C4-2B (cell line): ENCODE measurements at regions not wholly inside any gene's neighbourhood (a gene's known extent, or its start where the extent isn't known, plus 50 kb on each side); places are given as distances from the start of the nearest gene placed in this dataset.

Experiments used
- H3K27ac ChIP-seq: fragments of 450-650 bp; 2 replicates; pipeline ENCODE4 v1.5.1; 2017
- ZFX ChIP-seq: fragments of 450-650 bp; IDR thresholded peaks from 2 replicates; pipeline ENCODE4 v1.6.1; 2017
- TF ChIP-seq, protein P1 (sequence below): fragments of 450-650 bp; conservative IDR thresholded peaks from 2 replicates; pipeline ENCODE4 v1.5.1; 2017; ENCODE audit warnings: mild to moderate bottlenecking

DNA sequence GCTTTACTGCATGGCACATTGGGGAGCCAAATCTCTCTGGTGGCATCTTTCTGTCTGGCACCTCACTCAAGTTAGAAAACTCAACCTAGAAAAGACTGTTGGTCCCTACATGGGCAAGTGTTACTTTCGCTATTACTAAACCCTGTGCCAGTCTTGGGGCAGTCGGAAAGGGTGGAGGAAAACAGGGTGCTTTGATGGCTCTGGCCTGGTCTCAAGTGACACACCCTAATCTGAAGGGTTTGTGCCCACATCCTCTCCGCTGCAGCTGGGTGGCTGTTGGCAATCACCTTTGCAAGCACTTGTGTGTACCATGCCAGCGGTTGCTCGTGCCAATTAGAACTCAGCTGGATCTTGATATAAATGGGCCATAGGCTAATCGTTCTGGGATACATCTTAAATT lies 159.8 kb upstream of the ITGB1 start:
- no peak overlapping the region for H3K27ac ChIP-seq

DNA sequence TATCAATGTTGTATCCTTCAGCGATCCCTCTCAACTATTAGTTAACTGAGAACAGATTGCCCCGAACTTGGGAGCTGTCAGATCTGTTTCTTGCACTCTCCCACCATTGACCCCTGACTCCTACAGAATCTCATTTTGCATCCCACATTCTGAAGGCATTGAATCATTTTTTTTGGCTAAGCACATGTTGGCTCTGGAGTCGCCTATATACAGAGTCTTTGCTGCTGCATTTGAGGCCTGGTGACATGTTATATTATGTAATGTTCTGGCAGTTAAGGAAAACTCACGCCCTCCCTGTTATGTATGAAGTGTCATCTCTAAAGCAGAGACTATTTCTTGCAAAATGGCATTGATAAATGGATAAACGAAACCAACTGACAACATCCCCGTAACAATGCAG lies 159.2 kb upstream of the ITGB1 start:
- H3K27ac ChIP-seq, result no peak overlapping the region
- TF ChIP-seq, protein P1, sequence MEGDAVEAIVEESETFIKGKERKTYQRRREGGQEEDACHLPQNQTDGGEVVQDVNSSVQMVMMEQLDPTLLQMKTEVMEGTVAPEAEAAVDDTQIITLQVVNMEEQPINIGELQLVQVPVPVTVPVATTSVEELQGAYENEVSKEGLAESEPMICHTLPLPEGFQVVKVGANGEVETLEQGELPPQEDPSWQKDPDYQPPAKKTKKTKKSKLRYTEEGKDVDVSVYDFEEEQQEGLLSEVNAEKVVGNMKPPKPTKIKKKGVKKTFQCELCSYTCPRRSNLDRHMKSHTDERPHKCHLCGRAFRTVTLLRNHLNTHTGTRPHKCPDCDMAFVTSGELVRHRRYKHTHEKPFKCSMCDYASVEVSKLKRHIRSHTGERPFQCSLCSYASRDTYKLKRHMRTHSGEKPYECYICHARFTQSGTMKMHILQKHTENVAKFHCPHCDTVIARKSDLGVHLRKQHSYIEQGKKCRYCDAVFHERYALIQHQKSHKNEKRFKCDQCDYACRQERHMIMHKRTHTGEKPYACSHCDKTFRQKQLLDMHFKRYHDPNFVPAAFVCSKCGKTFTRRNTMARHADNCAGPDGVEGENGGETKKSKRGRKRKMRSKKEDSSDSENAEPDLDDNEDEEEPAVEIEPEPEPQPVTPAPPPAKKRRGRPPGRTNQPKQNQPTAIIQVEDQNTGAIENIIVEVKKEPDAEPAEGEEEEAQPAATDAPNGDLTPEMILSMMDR, result no peak
- no peak for TF ChIP-seq ZFX

More for the DNA sequence above, 159.8 kb upstream of the ITGB1 start:
- no peak for TF ChIP-seq ZFX
- TF ChIP-seq, protein P1, result no peak

DNA sequence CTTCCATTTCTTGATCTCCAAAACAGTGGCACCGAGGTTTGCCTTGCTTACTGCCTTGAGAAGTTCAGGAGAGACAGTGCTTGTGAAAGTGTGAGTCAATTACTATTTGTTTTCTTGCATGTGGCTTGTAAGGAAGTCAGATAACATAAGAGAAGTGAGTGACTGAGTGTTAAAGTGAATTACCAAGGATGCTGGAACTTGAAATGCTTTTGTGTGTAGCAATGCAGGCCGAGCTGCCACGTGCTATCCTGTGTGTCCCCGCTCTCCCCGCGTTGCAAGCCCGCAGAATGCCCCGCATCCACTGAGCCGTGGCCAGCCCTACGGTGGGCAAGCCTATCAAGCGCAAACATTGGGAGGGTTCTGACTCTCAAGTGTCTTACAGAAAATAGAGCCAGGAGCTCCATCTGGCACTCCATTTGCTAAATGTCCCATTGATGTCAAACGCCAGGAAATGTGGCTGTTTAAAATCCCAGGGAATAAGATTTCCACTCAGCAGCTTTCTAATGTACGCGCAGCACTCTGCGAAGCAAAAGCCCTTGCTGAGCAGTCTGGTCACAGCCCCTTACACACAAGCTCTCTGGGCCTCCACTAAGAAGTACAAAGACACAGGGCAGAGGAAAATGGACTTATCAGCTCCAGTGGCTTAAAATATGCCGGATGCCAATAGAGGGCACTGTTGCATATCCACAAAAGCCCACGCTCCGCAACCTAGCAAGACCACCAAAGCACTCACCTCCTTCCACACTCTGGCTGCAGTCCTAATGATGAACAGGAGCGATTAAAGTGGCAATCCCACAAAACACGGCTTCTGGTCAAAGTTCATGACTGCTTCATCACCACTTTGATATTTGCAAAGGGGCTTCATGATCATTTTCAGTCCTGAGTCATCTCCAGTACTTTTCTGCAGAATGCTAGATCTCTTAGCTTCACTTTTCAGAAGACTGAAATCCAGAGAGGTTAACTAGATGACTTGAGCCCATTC lies 158.0 kb upstream of the ITGB1 start:
- TF ChIP-seq, protein P1, result peak; percentile 78
- no peak for TF ChIP-seq ZFX
- H3K27ac ChIP-seq, result no peak overlapping the region

DNA sequence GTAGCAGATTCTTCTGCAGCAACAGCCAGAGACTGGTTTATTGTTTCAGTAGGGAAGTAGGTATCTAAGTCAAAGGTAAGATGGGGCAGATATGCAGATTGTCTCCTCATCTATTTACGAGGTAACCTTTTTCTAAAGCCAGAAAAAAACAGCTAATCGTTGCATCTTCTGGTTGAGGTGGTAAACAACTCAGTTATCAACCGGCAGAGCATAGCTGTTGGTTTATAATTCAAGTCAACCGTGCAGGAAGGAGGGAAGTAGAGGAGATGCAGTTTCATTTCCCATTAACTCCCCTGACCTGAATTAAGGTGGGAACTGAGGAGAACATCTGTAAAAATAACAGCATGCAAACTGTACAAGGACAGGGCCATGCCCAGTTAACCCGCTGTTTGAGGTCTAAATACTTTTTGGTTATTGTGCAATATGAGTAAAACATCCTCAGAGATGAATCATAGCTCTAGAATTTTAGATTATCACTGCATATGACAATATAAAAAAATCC lies 156.5 kb upstream of the ITGB1 start:
- H3K27ac ChIP-seq, result no peak overlapping the region

DNA sequence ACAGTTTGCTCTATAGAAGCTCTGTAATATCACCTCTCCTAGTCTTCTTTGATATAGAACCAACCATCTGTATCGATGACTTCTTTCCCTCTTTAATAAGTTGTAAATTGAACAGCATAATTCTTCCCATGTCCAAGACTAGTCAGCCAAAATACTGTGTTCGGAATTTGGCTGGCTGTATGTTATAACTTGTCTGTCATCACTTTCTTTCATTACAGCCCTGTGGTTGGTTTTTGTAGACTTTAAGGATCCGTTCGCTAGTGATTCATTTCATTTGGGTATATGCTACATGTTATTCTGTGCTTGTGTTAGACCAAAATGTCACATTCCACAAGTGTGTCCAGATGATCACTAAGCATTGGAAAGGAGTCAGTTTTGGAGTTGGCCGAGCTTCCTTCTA lies 155.4 kb upstream of the ITGB1 start:
- TF ChIP-seq, protein P1, result no peak
- no peak for TF ChIP-seq ZFX
- H3K27ac ChIP-seq, result no peak overlapping the region

More for the DNA sequence above, 156.5 kb upstream of the ITGB1 start:
- TF ChIP-seq ZFX, result no peak
- TF ChIP-seq, protein P1, result no peak

DNA sequence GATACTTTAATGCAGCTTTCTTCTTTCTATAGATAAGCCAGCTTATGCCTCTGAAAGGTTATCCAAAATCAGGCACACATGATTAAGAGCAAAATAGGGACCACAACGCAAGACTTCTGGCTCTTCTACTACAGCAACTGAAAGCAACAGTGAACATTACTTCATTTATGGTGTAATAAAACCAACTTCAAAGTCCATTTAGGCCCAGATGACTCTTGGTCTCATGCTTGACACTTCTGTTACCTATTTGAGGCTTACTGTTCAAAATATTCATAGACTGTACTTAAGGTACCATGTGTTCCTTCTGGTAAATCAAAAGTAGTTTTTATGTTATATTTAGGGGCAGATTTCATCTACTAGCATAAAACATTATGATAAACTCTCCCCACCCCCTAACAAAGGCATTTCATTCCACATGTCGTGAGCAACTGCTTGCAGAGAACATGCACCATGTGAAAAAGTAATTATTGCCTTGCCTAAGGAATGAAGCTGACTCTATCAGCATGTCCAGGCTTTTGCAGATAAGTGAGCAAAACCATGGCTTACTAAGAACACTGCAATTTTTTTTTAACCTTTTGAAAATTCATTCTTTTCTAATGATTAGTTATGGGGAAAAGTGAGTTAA lies 154.9 kb upstream of the ITGB1 start:
- H3K27ac ChIP-seq, result no peak overlapping the region
- no peak for TF ChIP-seq ZFX
- TF ChIP-seq, protein P1, result no peak
